K562 (cell line): ENCODE measurements at regions not wholly inside any gene's neighbourhood (a gene's known extent, or its start where the extent isn't known, plus 50 kb on each side); places are given as distances from the start of the nearest gene placed in this dataset.
A peak's percentile ranks its signal among the peaks of the same experiment; 100 is the strongest.

Source experiments
- ATAC-seq: fragments of 200-7000 bp; cut with Tn5 transposase; 3 replicates; pipeline ENCODE4 v1.9.1; 2020; ENCODE audit warnings: moderate library complexity
- BruUV-seq: library from RNA; stranded (reverse); fragments of 400-500 nt; replicated peaks from 2 replicates; lab custom pipeline; 2021; lab: Mats Ljungman, UMichigan
- CTCF ChIA-PET: fragments of 300-600 bp; formaldehyde crosslinking; extraction: SDS; loops from one replicate; lab custom pipeline; 2021; ENCODE audit warnings: low intra/inter-chr PET ratio; lab: Yijun Ruan, JAX
- POLR2A ChIA-PET: fragments of 300-600, 350-650 bp; sonication (Branson Sonifier 250); formaldehyde crosslinking; extraction: SDS; loops from one replicate; lab custom pipeline; 2021; ENCODE audit warnings: antibody characterized with exemption, inconsistent platforms; lab: Yijun Ruan, JAX
- DNase-seq, 4 experiments: peaks; one replicate each; pipeline versions ENCODE4 v3.0.0 to v3.0.0-alpha.2; 2011 to 2018; ENCODE audit warnings: low spot score in 3 of 4, mixed read lengths in 3 of 4; ENCODE audit errors: extremely low read depth in 1 of 4
- FAIRE-seq: peaks from 2 replicates; lab custom pipeline; 2011; peaks lifted over from hg19 to GRCh38; lab: Jason Lieb, UNC
- H2AFZ ChIP-seq: 2 replicates; pipeline ENCODE4 v1.6.0; 2011; ENCODE audit warnings: low read depth, low read length, control low read depth, inconsistent platforms
- H3K27ac ChIP-seq: fragments of 200-600 bp; 3 replicates; pipeline ENCODE4 v1.8.0; 2011; ENCODE audit warnings: low read depth, mild to moderate bottlenecking, control low read depth, inconsistent platforms, low read length, moderate library complexity, mixed read lengths; ENCODE audit errors: extremely low read depth
- H3K27me3 ChIP-seq, 2 experiments: fragments of 300-600 bp in 1 of 2; 2 replicates in 1 of 2; 3 replicates in 1 of 2; pipeline versions ENCODE4 v1.6.0 to v1.8.0; 2011; ENCODE audit warnings: inconsistent platforms in 2 of 2, low read length in 2 of 2, mild to moderate bottlenecking in 1 of 2, mixed read lengths in 1 of 2, moderate library complexity in 1 of 2; ENCODE audit not compliant: control insufficient read depth in 2 of 2, insufficient read depth in 2 of 2
- H3K36me3 ChIP-seq: fragments of 300-600 bp; 3 replicates; pipeline ENCODE4 v1.8.0; 2011; ENCODE audit warnings: mild to moderate bottlenecking, low read length, inconsistent platforms; ENCODE audit not compliant: control insufficient read depth, insufficient read depth
- H3K4me1 ChIP-seq, 2 experiments: fragments of 200-600 bp in 1 of 2; replicated peaks in 1 of 2; 2 replicates in 1 of 2; 3 replicates in 1 of 2; pipeline versions ENCODE4 v1.5.1 to v1.8.0; 2011; ENCODE audit warnings: inconsistent platforms in 2 of 2, low read length in 2 of 2, mild to moderate bottlenecking in 1 of 2, mixed read lengths in 1 of 2, moderate library complexity in 1 of 2; ENCODE audit not compliant: control insufficient read depth in 2 of 2, insufficient read depth in 2 of 2
- H3K4me2 ChIP-seq: 2 replicates; pipeline ENCODE4 v1.6.1; 2011; ENCODE audit warnings: low read length, control low read depth, inconsistent platforms, mixed read lengths; ENCODE audit not compliant: insufficient read depth
- H3K4me3 ChIP-seq: fragments of 200-600 bp; sonication (generic), shearing (Covaris generic); 2 replicates; pipeline ENCODE4 v1.5.1; 2016; ENCODE audit warnings: control low read depth, inconsistent platforms
- H3K79me2 ChIP-seq: fragments of 200-600 bp; 3 replicates; pipeline ENCODE4 v1.8.0; 2011; ENCODE audit warnings: low read length, inconsistent platforms; ENCODE audit not compliant: control insufficient read depth, insufficient read depth
- H3K9ac ChIP-seq, 2 experiments: 2 replicates each; pipeline versions ENCODE4 v1.6.0 to v1.6.1; 2011; ENCODE audit warnings: low read depth in 2 of 2, low read length in 2 of 2, control low read depth in 1 of 2, inconsistent platforms in 1 of 2, mild to moderate bottlenecking in 1 of 2, mixed read lengths in 1 of 2; ENCODE audit not compliant: insufficient read depth in 1 of 2
- H3K9me1 ChIP-seq: one replicate; pipeline ENCODE4 v1.6.0; 2011; ENCODE audit warnings: inconsistent platforms, mild to moderate bottlenecking, low read length, moderate library complexity; ENCODE audit not compliant: control insufficient read depth, insufficient read depth
- H3K9me3 ChIP-seq: replicated peaks from 2 replicates; pipeline ENCODE4 v1.5.1; 2011; ENCODE audit warnings: low read depth, low read length, inconsistent platforms; ENCODE audit not compliant: control insufficient read depth, insufficient read depth
- H4K20me1 ChIP-seq: replicated peaks from 2 replicates; pipeline ENCODE4 v1.6.1; 2011; ENCODE audit warnings: low read length, inconsistent platforms, mixed read lengths; ENCODE audit not compliant: control insufficient read depth, insufficient read depth
- FOXO4 ChIP-seq: fragments of 450-650 bp; formaldehyde crosslinking; IDR thresholded peaks from 2 replicates; pipeline ENCODE4 v1.4.0; 2020; ENCODE audit warnings: mild to moderate bottlenecking, moderate library complexity
- HDAC1 ChIP-seq, 2 experiments: fragments of 450-650 bp; IDR thresholded peaks; 2 replicates each; pipeline ENCODE4 v1.6.1; 2016 to 2017; ENCODE audit warnings: inconsistent platforms in 1 of 2, mild to moderate bottlenecking in 1 of 2, moderate library complexity in 1 of 2
- HNRNPL ChIP-seq: fragments of 200-400 bp; formaldehyde crosslinking; IDR thresholded peaks from 2 replicates; pipeline ENCODE4 v1.6.1; 2017; ENCODE audit warnings: low read depth, mild to moderate bottlenecking, low read length
- TAF15 ChIP-seq: fragments of 200-400 bp; formaldehyde crosslinking; IDR thresholded peaks from 2 replicates; pipeline ENCODE4 v1.6.1; 2017; ENCODE audit warnings: mild to moderate bottlenecking, low read depth, low read length, moderate library complexity
- TEAD2 ChIP-seq: fragments of 450-650 bp; IDR thresholded peaks from 2 replicates; pipeline ENCODE4 v1.6.1; 2016; ENCODE audit warnings: missing genetic modification characterization, control low read depth, missing compliant biosample characterization
- TEAD4 ChIP-seq, 2 experiments: sonication (generic) in 1 of 2; formaldehyde crosslinking in 1 of 2; IDR thresholded peaks; 2 replicates each; pipeline versions ENCODE4 v1.6.1 to v1.8.0; 2012 to 2022; ENCODE audit warnings: borderline replicate concordance in 1 of 2, inconsistent platforms in 1 of 2, low read length in 1 of 2, mild to moderate bottlenecking in 1 of 2, missing genetic modification reagents in 1 of 2
- WGBS: fragments of 100-300 bp; shearing (Covaris generic); methylation state at CpG from one replicate; pipeline ENCODE4 v1.1.6; 2016; ENCODE audit warnings: low coverage, mixed read lengths; ENCODE audit not compliant: insufficient coverage; ENCODE audit errors: missing lambda C conversion rate; 5-methylcytosine and 5-hydroxymethylcytosine counted together
- in situ Hi-C: fragments of 300-500 bp; cut with MboI; formaldehyde crosslinking; loops from 4 replicates; pipeline ENCODE4 v1.15.0; 2018; ENCODE audit warnings: inconsistent platforms, mixed read lengths
- intact Hi-C: fragments of 100-400 bp; cut with micrococcal nuclease; formaldehyde crosslinking; loops from 2 replicates; pipeline ENCODE4 v1.14.2; 2022
- TF ChIP-seq, protein P1 (sequence below), 2 experiments: fragments of 450-650 bp in 1 of 2; sonication (generic) in 1 of 2; formaldehyde crosslinking in 1 of 2; IDR thresholded peaks; 2 replicates each; pipeline versions ENCODE4 v1.7.1 to v1.9.0; 2016 to 2022; ENCODE audit warnings: inconsistent platforms in 1 of 2, mild to moderate bottlenecking in 1 of 2, missing genetic modification reagents in 1 of 2

DNA sequence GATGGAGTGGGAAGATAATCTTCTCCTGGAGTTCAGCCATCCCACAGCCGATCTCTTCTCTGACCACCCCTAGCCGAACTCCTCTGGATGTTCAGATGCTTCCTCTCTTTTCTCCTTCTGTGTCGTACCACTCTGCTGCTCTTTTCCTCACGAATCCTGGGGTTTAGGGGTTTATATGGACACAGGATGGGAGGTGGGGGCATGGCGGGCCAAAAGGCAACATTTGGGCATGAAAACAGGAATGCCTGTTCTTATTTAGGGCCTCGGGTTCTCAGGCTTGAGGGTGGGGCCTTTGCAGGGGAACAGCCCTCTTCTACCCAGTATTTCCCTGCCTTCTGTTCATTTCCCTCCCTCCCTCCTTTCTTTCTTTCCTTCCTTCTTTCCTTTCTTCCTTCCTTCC is 112.7 kb downstream of the SLC35B3 start (continued):
- TF ChIP-seq FOXO4 (CRISPR knock-in tag) (no peak), TAF15 (no peak), HDAC1 (IDR thresholded peaks at IDR 0.05) (no peak), HNRNPL (no peak), TEAD2 (no peak)

- intact Hi-C loops (no loop called here), in situ Hi-C loops (no loop called here)
- H3K27me3 ChIP-seq = no peaks in the 10 kb centered on the region
- no peak overlapping the region for H3K4me3 ChIP-seq
- H3K9ac ChIP-seq = no peak overlapping the region
- no peak for FAIRE-seq
- no peaks in the 10 kb centered on the region for H3K9me1 ChIP-seq
- H3K79me2 ChIP-seq = no peaks in the 10 kb centered on the region
- no peak for DNase-seq
- ChIA-PET POLR2A (no interaction called here), CTCF (no interaction called here)
- H3K27ac ChIP-seq = no peak overlapping the region
- no peaks in the 10 kb centered on the region for H3K4me1 ChIP-seq
- no peaks in the 10 kb centered on the region for H3K9me3 ChIP-seq
- no peaks in the 10 kb centered on the region for H3K36me3 ChIP-seq
- no peaks in the 10 kb centered on the region for H4K20me1 ChIP-seq
- WGBS = 2% methylated on average over 3 of the region's 3 CpGs
- no peak overlapping the region for H3K4me2 ChIP-seq
- TF ChIP-seq, protein P1, sequence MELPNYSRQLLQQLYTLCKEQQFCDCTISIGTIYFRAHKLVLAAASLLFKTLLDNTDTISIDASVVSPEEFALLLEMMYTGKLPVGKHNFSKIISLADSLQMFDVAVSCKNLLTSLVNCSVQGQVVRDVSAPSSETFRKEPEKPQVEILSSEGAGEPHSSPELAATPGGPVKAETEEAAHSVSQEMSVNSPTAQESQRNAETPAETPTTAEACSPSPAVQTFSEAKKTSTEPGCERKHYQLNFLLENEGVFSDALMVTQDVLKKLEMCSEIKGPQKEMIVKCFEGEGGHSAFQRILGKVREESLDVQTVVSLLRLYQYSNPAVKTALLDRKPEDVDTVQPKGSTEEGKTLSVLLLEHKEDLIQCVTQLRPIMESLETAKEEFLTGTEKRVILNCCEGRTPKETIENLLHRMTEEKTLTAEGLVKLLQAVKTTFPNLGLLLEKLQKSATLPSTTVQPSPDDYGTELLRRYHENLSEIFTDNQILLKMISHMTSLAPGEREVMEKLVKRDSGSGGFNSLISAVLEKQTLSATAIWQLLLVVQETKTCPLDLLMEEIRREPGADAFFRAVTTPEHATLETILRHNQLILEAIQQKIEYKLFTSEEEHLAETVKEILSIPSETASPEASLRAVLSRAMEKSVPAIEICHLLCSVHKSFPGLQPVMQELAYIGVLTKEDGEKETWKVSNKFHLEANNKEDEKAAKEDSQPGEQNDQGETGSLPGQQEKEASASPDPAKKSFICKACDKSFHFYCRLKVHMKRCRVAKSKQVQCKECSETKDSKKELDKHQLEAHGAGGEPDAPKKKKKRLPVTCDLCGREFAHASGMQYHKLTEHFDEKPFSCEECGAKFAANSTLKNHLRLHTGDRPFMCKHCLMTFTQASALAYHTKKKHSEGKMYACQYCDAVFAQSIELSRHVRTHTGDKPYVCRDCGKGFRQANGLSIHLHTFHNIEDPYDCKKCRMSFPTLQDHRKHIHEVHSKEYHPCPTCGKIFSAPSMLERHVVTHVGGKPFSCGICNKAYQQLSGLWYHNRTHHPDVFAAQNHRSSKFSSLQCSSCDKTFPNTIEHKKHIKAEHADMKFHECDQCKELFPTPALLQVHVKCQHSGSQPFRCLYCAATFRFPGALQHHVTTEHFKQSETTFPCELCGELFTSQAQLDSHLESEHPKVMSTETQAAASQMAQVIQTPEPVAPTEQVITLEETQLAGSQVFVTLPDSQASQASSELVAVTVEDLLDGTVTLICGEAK (IDR thresholded peaks at IDR 0.05) = peak; percentile 66
- TF ChIP-seq, protein P1 (CRISPR knock-in tag; IDR thresholded peaks at IDR 0.05) = no peak
- no peak for TF ChIP-seq TEAD4 (IDR thresholded peaks at IDR 0.05; ENCODE audit: low read length)
- TF ChIP-seq TEAD4 (CRISPR knock-in tag; IDR thresholded peaks at IDR 0.05; ENCODE audit: borderline replicate concordance) = no peak
- BruUV-seq = no TSS peak
- ATAC-seq = no peak
- no peak overlapping the region for H2AFZ ChIP-seq
Observed at GRCh38 chr6:8321671-8322404, 113.5 kb downstream of the SLC35B3 start.
